CD4-positive, alpha-beta T cell (primary cell): ENCODE measurements at regions not wholly inside any gene's neighbourhood (a gene's known extent, or its start where the extent isn't known, plus 50 kb on each side); places are given as distances from the start of the nearest gene placed in this dataset.

Source experiments
- ATAC-seq: fragments of 200-7000 bp; cut with Tn5 transposase; one replicate; pipeline ENCODE4 v1.10.0; 2022; ENCODE audit warnings: mild to moderate bottlenecking; ENCODE audit not compliant: poor library complexity
- CTCF ChIA-PET: fragments of 350-600 bp; sonication (Branson Sonifier 250); formaldehyde crosslinking; loops from one replicate; lab custom pipeline; 2021; ENCODE audit warnings: antibody characterized with exemption, inconsistent platforms; lab: Charles Lee
- POLR2A ChIA-PET: fragments of 350-600 bp; sonication (Branson Sonifier 250); formaldehyde crosslinking; loops from one replicate; lab custom pipeline; 2021; ENCODE audit warnings: antibody characterized with exemption, inconsistent platforms; lab: Charles Lee
- DNase-seq, 14 experiments: peaks; one replicate each; pipeline ENCODE4 v3.0.0-alpha.2; 2013 to 2020; ENCODE audit warnings: mixed read lengths in 2 of 14
- H3K27ac ChIP-seq, 2 donors: one replicate each; pipeline versions ENCODE4 v1.5.1 to v1.7.0; 2013; ENCODE audit warnings: low read length in 2 of 2, low read depth in 1 of 2, mild to moderate bottlenecking in 1 of 2
- H3K27me3 ChIP-seq, 2 experiments: 1 replicate in 1 of 2; 2 replicates in 1 of 2; pipeline versions ENCODE4 v1.6.1 to v1.7.0; 2013; ENCODE audit warnings: low read length in 2 of 2, control low read depth in 1 of 2, mild to moderate bottlenecking in 1 of 2, moderate library complexity in 1 of 2; ENCODE audit not compliant: insufficient read depth in 2 of 2, control insufficient read depth in 1 of 2
- H3K36me3 ChIP-seq: one replicate; pipeline ENCODE4 v1.6.1; 2013; ENCODE audit warnings: low read length, control low read depth; ENCODE audit not compliant: insufficient read depth
- H3K4me1 ChIP-seq: one replicate; pipeline ENCODE4 v1.6.1; 2013; ENCODE audit warnings: low read length, control low read depth; ENCODE audit not compliant: insufficient read depth
- H3K4me3 ChIP-seq: one replicate; pipeline ENCODE4 v1.5.1; 2013; ENCODE audit warnings: mild to moderate bottlenecking, low read length, moderate library complexity
- H3K9me3 ChIP-seq, 2 experiments: 1 replicate in 1 of 2; 2 replicates in 1 of 2; pipeline versions ENCODE4 v1.6.1 to v1.7.0; 2013; ENCODE audit warnings: low read length in 2 of 2, mild to moderate bottlenecking in 2 of 2, control low read depth in 1 of 2, moderate library complexity in 1 of 2; ENCODE audit not compliant: control insufficient read depth in 1 of 2, insufficient read depth in 1 of 2
- H3K27ac Mint-ChIP-seq: one replicate; pipeline ENCODE4 v1.8.0; 2020; ENCODE audit warnings: mixed read lengths
- H3K27me3 Mint-ChIP-seq: one replicate; pipeline ENCODE4 v1.8.0; 2021; ENCODE audit warnings: mixed read lengths
- H3K36me3 Mint-ChIP-seq: one replicate; pipeline ENCODE4 v1.8.0; 2021; ENCODE audit warnings: low read depth, mixed read lengths
- H3K4me1 Mint-ChIP-seq: one replicate; pipeline ENCODE4 v1.8.0; 2021; ENCODE audit warnings: low read depth, mixed read lengths
- H3K4me3 Mint-ChIP-seq: one replicate; pipeline ENCODE4 v1.8.0; 2020; ENCODE audit warnings: mild to moderate bottlenecking, mixed read lengths
- H3K9me3 Mint-ChIP-seq: one replicate; pipeline ENCODE4 v1.8.0; 2020; ENCODE audit warnings: mixed read lengths
- intact Hi-C, 2 experiments: fragments of 100-400 bp; cut with DNase I in 1 of 2; cut with micrococcal nuclease in 1 of 2; formaldehyde crosslinking; loops; one replicate each; pipeline versions ENCODE4 v1.15.1 to v1.9.0; 2023 to 2025; cut with DNase I, micrococcal nuclease
- TF ChIP-seq, protein P1 (sequence below): fragments of 200-600 bp; IDR thresholded peaks from one replicate; pipeline ENCODE4 v1.8.0; 2022; ENCODE audit warnings: antibody characterized with exemption, mild to moderate bottlenecking

DNA sequence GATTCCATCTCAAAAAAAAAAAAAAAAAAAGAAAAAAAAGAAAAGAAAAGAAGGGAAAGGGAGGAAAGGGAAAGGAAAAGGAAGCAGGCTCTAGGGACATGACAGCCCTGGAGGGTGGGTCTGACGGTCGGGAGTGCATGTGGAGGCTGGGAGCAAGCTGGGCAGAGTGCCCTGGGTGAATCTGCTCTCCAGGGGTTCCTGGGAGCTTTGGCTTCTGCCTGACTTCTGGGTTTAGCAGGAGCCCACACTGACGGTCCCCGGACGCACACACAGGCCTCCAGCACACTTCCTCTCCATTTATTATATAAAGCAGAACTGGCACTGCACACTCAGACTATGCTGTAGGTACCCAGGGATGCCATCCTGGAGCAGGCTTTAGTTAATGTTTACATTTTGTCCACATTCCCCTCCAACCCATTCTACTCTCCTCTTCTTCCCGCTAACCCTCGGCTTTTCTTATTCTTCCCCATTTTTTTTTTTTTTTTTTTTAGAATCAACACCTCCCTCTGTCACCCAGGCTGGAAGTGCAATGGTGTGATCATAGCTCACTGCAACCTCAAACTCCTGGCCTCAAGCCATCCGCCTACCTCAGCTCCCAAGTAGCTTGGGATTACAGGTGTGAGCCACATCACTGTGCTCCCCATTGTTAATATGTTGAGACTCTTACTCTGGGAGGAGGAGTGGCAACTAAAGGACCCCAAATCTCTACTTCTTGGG lies 151.1 kb upstream of the SLC1A4 start:
- no peak overlapping the region for H3K27ac Mint-ChIP-seq
- TF ChIP-seq, protein P1, sequence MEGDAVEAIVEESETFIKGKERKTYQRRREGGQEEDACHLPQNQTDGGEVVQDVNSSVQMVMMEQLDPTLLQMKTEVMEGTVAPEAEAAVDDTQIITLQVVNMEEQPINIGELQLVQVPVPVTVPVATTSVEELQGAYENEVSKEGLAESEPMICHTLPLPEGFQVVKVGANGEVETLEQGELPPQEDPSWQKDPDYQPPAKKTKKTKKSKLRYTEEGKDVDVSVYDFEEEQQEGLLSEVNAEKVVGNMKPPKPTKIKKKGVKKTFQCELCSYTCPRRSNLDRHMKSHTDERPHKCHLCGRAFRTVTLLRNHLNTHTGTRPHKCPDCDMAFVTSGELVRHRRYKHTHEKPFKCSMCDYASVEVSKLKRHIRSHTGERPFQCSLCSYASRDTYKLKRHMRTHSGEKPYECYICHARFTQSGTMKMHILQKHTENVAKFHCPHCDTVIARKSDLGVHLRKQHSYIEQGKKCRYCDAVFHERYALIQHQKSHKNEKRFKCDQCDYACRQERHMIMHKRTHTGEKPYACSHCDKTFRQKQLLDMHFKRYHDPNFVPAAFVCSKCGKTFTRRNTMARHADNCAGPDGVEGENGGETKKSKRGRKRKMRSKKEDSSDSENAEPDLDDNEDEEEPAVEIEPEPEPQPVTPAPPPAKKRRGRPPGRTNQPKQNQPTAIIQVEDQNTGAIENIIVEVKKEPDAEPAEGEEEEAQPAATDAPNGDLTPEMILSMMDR, result no peak
- ATAC-seq, result no peak

DNA sequence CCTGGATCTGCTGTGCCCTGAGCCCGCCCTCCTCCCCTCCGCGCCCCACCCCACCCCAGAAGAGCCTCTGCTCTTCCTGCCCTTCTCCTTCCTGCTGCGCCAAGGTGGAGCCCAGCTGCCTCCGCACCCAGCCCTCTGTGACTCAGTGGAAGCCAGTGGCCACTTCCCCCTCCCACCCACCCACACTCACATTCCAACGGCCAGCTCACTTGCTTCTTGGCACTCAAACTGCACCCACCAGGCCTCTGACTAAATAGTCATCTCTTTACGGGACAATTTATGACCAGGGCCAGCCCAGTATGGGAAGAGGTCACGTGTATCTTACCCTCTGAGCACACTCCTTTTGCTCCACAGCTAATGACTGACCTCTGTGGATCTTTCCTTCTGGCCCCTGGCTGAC lies 150.4 kb upstream of the SLC1A4 start:
- Mint-ChIP-seq H3K4me3 (no peak overlapping the region), H3K36me3 (no peaks in the 10 kb centered on the region), H3K9me3 (no peaks in the 10 kb centered on the region), H3K4me1 (peaks cover 4% of the 10 kb centered on the region), H3K27ac (no peak overlapping the region), H3K27me3 (no peaks in the 10 kb centered on the region)
- Histone ChIP-seq H3K4me1 (peaks cover 4% of the 10 kb centered on the region), H3K9me3 (no peaks in the 10 kb centered on the region), H3K27me3 (no peaks in the 10 kb centered on the region), H3K4me3 (no peak overlapping the region), H3K27ac (no peak overlapping the region), H3K36me3 (no peaks in the 10 kb centered on the region)
- ChIA-PET CTCF (no interaction called here), POLR2A (interaction anchor here (0.9 to 1.7 kb wide), 2 partner anchors 88 to 185 kb away, joined by 3 to 5 read pairs; partner anchors contain the start of gene SERTAD2)
- ATAC-seq, result no peak
- DNase-seq, result peak in 2 of 14 experiments; percentile 44 to 63
- intact Hi-C loops, result no loop called here
- TF ChIP-seq, protein P1, result no peak

More for the DNA sequence above, 151.1 kb upstream of the SLC1A4 start:
- POLR2A ChIA-PET, result no interaction called here
- peak in 2 of 14 experiments; percentile 33 to 42 for DNase-seq
- intact Hi-C loops, result no loop called here
- Histone ChIP-seq H3K27ac (no peak overlapping the region), H3K4me1 (peaks cover 4% of the 10 kb centered on the region), H3K36me3 (no peaks in the 10 kb centered on the region), H3K27me3 (no peaks in the 10 kb centered on the region), H3K9me3 (no peaks in the 10 kb centered on the region), H3K4me3 (no peak overlapping the region)
- peaks cover 4% of the 10 kb centered on the region for H3K4me1 Mint-ChIP-seq
- H3K9me3 Mint-ChIP-seq, result no peaks in the 10 kb centered on the region
- no peaks in the 10 kb centered on the region for H3K36me3 Mint-ChIP-seq
- no peak overlapping the region for H3K4me3 Mint-ChIP-seq
- CTCF ChIA-PET, result no interaction called here
- no peaks in the 10 kb centered on the region for H3K27me3 Mint-ChIP-seq

DNA sequence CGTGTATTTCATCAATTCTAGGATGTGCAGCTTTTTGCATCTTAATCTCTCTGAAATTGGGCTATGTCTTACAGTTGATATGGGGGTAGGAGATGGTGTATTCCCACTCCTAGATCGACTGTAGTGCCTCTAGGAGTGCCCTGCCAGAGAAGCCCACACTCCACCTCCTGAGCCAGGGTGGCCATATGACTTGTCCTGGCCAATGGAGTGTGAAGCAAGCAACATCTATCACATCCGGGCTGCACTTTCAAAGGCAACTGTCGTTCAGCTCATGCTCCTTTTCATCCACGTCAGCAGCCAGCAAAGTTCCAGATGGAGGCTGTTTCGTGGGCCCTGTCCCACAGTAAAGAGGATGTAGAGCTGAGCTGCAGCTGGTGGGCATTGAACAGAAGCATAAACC lies 149.4 kb upstream of the SLC1A4 start:
- ATAC-seq (peak; percentile 90), DNase-seq (peak in 4 of 14 experiments; percentile 19 to 51 (median 48))
- ChIA-PET CTCF (interaction anchor here (1.0 kb wide), 1 partner anchor 9 kb away, joined by 3 read pairs; no protein-coding TSS in a partner anchor), POLR2A (interaction anchor here (0.7 to 1.7 kb wide), 3 partner anchors 15 to 186 kb away, joined by 3 to 5 read pairs (median 3); partner anchors contain the start of gene SERTAD2)
- no peaks in the 10 kb centered on the region for H3K9me3 ChIP-seq
- no peak overlapping the region for H3K27ac ChIP-seq
- H3K36me3 ChIP-seq, result no peaks in the 10 kb centered on the region
- H3K36me3 Mint-ChIP-seq, result no peaks in the 10 kb centered on the region
- no peak overlapping the region for H3K4me3 ChIP-seq
- TF ChIP-seq, protein P1, result no peak
- peaks cover 4% of the 10 kb centered on the region for H3K4me1 Mint-ChIP-seq
- H3K4me1 ChIP-seq, result peaks cover 4% of the 10 kb centered on the region
- intact Hi-C loops, result no loop called here
- H3K4me3 Mint-ChIP-seq, result no peak overlapping the region
- no peaks in the 10 kb centered on the region for H3K27me3 ChIP-seq
- no peaks in the 10 kb centered on the region for H3K27me3 Mint-ChIP-seq
- H3K27ac Mint-ChIP-seq, result no peak overlapping the region
- H3K9me3 Mint-ChIP-seq, result no peaks in the 10 kb centered on the region
